Fibroblast of peridontal ligament (primary cell): ENCODE measurements at regions not wholly inside any gene's neighbourhood (a gene's known extent, or its start where the extent isn't known, plus 50 kb on each side); places are given as distances from the start of the nearest gene placed in this dataset.
A peak's percentile ranks its signal among the peaks of the same experiment; 100 is the strongest.
"Not testable (repeated sequence)": the region's sequence is repeated elsewhere in the genome, so short reads cannot be mapped to it uniquely, and the experiment has no call there.

ENCODE experiments used
- DNase-seq: peaks from one replicate; pipeline ENCODE4 v3.0.0-alpha.2; 2010; ENCODE audit errors: extremely low read depth

DNA sequence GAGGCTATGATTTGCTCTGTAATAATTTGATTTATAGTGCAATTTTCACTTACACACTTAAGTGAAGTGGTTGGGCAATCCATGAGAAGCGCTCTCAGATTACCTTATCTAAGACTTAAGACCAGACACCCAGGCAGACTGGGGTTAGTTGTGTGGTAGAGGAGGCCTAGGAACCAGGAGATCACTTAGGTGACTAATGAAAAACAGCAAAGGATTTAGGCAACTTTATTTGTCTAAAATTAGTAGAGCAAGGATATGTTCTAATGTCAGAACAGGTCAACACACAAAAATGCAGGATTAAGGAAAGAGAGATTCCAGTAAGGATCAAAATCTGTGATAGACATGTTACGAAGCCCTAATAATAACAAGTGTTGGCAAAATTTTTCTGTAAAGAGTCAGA, 913.8 kb downstream of the TLE1 start:
- DNase-seq = peak; percentile 12

DNA sequence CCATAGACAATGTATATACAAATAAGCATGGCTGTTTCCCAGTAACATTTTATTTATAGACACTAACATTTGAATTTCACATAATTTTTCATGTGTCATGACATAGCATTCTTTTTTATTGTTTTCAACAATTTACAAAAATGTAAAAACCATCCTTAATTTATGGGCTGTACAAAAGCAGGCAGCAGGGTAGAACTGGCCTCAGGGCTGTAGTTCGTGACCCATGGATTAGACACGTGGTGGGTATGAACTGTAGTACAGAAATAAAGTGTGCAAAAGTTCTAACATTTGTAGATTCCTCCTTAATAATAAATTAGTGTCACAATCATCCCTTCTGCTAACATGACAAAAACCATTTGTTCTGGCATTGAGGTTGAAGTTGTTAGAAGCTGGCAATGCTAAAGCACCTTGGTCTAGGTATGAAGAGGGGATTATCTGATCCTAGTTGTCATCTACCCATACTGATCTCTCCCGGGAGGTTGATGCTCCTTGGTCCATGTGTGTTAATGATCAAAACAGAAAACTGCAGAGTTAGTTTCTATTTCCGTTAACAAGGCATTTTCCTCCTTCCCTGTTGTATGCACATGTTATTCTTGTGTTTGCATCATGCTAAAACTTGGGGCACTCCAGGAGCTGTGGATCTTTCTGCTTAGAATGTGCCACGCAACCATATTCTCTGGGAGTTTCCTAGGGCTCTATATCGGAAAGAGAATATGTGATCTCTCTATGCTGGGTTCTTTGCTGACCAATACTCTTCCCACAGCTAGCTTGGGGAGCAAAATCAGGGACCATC, 917.6 kb downstream of the TLE1 start:
- no peak for DNase-seq

DNA sequence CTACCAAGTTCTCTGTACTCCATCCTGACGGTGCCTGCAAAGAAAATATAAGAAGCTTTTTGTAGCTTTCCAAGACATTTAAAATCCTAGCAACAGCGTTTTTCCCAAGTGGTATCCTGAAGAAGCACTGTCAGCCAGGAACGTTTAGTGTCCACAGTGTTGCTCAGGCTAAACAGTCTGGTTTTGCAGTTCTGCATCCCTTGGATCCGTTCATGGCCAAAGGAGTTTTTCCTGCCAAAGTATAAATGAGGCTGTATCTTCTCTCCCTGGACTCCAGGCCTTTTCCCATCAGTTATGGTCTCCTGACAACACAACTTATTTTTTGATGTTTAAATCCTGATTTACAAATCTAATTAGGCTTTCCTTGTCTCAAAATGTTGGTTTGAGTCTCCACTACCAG, 925.8 kb downstream of the TLE1 start:
- no peak for DNase-seq

DNA sequence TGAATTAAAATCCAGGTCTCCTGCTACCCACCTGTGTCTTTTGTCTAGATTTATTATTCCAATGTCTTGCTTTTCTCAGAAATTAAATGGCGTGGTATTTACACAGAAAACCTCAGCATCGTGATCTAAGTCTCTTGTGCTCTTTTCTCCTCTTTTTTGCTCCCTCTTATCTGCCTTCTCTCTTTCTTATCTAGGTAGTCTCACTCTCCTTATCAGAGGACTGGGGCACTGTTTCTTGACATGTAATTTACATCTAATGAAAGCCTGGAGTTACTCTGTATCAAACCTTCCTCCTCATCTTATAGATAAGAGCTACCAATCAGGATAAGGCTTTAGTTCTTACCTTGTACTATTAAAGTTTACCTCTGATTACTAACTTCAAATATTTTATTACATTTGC, 933.8 kb downstream of the TLE1 start:
- no peak for DNase-seq

DNA sequence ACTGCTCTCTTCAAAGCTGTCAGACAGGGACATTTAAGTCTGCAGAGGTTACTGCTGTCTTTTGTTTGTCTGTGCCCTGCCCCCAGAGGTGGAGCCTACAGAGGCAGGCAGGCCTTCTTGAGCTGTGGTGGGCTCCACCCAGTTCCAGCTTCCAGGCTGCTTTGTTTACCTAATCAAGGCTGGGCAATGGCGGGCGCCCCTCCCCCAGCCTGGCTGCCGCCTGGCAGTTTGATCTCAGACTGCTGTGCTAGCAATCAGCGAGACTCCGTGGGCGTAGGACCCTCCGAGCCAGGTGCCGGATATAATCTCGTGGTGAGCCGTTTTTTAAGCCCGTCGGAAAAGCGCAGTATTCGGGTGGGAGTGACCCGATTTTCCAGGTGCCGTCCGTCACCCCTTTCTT, 942.3 kb downstream of the TLE1 start:
- not testable (repeated sequence) for DNase-seq

DNA sequence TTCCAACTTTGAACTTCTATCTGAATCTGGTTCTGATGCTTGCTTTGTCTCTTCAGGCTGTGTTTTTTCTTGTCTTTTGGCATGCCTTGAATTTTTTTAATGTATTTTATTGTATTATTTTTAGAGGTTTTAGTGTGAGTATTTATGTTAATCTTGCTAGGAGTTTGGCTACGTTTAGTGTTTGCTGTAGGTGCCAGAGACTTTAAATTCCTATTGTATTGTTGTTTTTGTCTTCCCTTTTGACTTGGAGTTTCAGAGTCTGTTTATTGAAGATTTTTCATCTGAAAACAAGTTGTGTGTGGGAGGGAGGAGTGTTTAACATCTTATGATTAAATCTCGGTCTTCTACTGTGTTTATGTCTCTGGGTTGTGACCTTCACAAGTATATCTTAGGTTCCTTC, 956.8 kb downstream of the TLE1 start:
- no peak for DNase-seq

DNA sequence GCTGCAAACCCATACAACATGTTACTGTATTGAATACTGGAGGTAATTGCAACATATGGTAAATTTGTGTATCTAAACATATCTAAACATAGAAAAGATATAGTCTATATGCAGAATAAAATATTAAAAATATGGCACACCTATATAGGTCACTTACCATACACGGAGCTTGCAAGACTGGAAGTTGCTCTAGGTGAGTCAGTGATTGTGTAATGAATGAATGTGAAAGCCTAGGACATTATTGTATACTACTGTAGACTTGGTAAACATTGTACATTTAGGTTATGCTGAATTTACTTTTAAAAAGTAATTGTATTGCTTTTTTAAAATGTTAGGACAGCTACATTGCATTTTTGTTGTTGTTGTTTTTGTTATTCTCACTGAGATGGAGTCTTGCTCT, 968.8 kb downstream of the TLE1 start:
- DNase-seq = no peak

DNA sequence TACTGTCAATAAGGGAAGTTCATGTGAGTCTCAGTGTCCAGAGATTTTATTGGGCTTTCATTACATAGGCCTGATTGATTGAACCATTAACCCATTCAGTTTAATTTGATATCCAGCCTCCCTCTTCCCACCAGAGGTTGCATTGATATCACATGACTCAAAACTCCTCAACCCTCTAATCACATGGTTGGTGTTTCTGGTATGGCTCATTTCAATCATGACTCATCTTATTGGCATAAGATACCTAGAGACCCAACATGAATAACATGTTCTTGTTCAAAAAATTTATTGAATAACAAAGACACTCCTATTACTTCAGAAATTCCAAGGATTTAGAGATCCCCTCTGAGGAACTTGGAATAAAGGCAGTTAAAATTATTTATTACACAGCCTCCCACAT, 982.2 kb downstream of the TLE1 start:
- peak; percentile 58 for DNase-seq

DNA sequence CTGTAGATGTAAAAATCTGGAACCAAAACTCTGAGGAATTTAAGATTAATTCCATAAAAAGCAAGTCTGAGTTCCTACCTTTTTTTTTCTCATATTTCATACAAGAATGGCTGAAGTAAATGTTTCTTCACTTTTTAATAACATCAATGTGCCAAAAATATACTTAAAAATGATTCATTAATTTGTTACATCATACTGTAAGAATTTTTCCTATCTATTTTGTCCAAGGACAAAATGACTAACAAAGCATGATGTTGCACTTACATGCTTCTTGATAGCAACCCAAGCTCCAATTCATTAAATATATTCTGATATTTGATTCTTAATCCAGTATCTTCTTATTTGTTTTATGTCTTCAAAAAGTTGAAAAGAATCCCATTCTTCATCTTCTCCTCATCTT, 988.3 kb downstream of the TLE1 start:
- DNase-seq = no peak

DNA sequence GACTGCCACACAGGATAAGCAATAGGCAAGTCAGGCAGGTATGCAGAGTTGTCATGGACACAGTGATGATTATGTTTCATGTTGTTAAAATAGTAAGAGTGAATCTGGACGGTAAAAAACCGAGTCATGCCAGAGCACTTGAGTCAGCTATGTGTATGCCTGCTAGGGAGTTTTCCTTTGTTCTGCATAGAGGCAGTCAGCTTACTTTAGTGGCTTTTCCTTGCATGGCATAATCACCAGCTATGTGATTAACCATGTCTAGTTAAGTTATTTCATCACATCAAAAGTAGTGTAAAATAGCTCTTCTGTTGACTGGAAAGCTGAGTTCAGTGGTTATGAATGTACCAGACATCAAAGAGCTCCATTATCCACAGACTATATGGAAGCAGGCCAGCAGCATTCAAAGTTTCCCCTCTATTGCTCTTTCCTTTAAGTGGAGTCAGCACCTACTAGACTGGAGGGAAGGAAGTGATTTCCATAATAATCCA, 989.8 kb downstream of the TLE1 start:
- peak; percentile 88 for DNase-seq

DNA sequence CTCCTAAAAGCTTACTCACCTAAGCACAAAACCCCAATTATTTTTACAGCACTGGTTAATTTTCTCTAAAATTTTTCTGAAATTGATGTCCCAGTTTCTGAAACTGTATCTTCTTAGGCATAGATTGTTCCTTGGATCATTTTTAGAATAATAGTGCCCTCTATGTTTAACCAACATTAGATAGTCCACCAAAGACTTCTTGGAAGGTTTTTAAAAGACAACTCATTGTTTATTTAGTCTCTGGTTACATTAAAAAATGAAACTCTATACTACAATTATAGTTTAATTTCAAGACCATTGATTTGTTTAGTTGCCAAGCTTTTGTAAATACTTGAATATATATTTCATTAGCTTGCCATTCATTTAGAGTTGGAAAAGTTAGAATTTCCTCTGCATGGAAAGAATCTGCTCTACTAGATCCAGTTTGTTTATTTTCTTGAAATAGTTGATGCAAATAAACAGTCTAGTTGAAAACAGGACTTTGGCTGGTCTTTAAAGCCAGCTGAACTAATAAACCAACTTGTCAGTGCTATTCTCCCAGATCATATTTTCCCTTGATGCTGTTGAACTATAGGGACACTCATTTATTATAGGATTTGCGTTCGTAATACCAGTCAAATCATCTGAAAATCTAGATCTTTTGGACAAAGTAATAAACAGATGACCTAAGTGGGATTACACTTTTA, 990.5 kb downstream of the TLE1 start:
- DNase-seq = peak; percentile 34

DNA sequence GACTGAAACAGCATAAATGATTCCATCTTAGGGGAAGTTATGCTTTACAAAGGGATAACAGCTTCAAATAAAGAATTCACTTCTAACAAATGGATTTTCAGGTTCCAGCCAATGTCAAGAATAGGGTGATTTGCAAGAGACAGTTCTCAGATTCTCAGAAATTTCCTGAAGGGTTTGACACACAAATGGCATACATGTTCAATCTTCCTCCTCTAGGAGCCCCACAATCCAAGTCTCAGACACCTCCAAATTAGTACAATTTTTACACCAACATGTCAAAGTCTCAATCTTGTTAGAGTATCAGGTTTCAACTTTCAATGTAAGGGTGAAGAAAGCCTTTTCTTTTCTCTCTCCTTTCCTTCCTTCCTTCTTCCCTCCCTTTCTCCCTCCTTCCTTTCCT, 996.6 kb downstream of the TLE1 start:
- no peak for DNase-seq

DNA sequence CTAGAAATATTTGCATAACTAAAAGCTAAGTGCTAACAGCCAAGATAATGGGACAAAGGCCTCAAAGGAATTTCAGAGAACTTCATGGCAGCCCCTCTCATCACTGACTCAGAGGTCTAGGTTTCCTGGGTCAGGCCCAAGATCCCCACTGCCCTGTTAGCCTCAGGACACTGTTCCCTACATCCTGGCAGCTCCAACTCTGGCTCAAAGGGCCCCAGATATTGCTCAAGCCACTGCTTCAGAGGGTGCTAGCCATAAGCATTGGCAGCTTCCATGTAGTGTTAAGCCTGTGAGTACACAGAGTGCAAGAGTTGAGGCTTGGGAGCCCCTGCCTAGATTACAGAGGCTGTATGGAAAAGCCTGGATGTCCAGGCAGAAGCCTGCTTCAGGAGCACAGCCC, 998.1 kb downstream of the TLE1 start:
- no peak for DNase-seq

DNA sequence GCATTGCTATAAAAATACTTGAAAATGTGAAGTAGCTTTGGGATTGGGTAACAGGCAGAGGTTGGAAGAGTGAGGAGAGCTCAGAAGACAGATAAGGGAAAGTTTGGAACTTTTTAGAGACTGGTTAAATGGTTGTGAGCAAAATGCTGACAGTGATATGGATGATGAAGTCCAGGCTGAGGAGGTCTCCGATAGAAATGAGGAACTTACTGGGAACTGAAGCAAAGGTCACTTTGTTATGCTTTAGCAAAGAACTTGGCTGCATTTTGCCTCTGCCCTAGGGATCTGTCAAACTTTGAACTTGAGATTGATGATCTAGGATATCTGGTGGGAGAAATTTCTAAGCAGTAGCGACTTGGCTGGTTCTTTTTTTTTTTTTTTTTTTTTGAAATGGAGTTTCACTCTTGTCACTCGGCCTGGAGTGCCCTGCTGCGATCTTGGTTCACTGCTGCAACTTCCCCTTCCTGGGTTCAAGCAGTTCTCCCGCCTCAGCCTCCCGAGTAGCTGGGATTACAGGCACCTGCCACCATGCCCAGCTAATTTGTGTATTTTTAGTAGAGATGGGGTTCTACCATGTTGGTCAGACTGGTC, 998.9 kb downstream of the TLE1 start:
- DNase-seq = no peak

DNA sequence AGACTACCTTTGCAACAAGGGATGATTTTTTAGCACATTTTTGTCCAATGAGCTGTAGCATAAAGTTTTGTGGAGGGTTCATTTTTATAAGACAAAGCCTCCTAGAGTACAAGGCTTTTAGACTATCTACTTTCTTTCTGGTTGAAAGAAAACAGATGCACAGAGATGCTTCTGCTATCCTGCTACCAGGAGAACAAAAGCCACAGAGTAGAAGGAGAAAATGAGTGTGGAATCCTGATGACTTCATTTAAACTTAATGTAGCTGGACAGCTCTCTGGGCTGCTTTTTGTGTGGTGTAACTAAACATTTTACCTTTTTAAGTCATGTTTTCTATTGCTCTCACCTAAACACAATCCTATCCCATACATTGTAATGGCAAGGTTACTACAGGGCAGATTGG, 1009.4 kb downstream of the TLE1 start:
- DNase-seq = no peak

DNA sequence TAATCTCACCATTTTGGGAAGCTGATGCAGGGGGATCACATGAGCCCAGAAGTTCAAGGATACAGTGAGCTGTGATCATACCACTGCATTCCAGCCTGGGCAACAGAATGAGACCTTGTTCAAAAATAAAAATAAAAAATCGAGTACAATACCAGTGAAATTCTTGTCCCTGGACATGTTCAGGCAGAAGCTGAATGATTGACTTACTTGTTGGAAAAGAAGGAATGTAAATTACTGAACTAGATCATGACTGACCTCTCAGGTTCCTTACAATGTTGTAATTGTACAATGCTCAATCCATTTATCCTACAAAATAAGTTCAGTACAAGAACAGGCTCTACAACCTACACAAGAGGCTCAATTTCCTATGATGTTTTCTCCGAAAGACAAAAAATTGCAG, 1010.4 kb downstream of the TLE1 start:
- no peak for DNase-seq

DNA sequence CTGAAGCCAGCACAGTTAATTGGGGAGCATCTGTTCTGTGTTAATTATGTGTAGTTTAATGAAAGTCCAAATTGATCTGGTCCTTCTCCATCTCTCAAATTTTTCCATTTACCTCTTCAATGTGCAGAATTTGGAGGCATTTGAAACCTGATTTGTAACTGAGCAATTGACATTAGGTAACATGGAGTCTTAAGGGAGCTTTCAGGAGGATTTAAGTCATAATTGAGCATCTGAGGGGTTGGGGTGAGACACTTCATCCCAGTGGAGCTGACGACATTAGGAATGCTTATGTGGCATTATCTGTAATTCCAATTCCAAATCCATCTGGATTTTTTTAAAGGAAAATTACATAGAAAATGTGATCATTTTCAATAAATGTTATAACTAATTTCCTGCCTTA, 1015.9 kb downstream of the TLE1 start:
- no peak for DNase-seq

DNA sequence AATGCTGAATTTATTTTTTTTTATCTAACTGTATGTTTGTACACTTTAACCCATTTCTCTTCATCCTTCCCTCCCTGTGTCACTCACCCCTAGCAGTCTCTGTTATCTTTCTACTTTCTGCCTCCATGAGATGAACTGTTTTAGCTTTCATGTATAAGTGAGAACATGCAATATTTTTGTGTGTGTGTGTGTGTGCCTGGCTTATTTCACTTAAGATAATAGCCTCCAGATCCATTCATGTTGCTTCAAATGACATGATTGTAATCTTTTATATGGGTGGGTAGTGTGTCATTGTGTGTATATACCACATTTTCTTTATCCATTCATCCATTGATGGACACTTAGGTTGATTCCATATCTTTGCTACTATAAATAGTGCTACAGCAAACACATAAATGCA, 1023.9 kb downstream of the TLE1 start:
- DNase-seq = no peak

DNA sequence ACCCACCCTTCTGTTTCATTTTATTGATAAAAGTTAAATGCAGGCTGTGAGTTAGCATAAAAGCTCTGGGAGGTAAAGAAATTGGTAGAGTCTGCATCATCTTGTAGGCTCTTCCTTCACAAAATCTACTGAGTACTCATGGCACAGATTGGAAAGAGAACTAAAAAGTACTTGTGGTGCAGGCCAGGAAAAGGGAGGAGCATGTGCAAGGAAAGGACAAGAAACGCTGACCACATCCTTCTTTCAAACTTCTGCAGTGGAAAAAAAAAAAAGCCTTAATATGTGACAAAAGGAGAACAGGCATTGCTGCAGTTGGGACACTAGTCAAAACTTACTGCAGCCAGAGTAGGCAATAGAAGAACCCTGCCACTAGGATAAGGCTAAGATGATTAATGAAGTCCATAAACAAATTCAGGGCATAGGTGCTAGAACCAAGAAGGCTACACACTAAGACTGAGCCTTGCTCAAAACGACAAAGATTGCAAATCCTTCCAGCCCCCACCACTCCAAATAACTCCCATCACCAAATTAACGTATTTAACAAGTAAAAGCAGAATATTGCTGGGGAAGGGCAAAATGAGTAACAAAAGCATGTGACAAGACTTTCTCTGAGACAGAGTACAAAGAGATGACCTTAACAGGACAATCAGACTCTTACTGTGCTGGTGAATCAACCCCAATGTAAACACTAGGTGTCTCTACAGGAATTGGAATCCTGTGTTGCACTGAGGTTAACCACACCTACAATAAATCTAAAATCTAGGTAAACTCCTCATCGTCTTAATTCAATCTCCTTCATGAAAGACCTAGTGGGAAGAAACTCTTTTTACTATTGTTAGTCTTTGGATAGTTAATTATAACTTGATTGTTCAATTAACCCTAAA, 1024.8 kb downstream of the TLE1 start:
- DNase-seq = no peak

DNA sequence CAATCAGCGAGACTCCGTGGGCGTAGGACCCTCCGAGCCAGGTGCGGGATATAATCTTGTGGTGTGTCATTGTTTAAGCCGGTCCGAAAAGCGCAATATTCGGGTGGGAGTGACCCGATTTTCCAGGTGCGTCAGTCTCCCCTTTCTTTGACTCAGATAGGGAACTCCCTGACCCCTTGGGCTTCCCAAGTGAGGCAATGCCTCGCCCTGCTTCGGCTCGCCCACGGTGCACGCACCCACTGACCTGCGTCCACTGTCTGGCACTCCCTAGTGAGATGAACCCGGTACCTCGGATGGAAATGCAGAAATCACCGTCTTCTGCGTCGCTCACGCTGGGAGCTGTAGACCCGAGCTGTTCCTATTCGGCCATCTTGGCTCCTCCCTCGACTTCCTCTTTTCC, 1029.6 kb downstream of the TLE1 start:
- DNase-seq = not testable (repeated sequence)

DNA sequence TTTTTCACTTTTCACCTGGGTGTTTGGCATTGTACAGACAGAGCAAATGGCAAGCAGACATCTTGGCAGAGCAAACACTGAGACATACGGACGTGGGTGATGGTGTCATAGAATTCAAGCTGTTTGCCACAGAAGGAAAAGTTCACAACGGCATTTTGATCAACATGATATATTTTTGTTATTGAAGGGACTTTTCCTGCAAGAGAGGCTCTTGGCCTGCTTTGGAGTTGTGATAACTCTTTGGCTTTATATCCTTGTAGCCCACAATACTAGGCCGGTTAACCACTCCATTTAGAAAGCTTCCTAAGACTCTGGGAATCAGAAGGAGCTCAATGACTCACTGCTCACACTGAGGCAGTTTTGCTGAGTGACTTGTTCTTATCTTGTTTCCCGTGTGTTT, 1038.3 kb downstream of the TLE1 start:
- peak; percentile 65 for DNase-seq

DNA sequence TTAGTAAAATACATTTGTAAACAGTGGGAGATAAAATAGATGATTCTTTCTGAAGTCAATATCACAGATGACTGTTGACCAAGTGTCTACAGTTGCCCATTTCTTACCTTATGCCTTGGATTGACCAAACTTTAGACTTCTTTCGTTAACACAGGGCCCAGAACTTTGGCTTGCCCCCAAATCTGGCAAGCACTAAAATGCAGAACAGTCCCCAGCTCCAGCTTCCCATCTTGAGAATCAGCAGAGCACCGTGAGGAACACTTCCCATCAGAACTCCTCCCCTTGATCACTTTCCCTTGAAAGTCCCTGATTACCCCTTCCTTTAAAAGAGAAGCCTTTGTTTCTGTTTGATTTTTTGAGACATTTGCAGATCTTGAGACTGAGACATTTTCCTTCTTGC, 1039.9 kb downstream of the TLE1 start:
- no peak for DNase-seq
